Heart left ventricle (tissue), 13 donors: ENCODE measurements at regions not wholly inside any gene's neighbourhood (a gene's known extent, or its start where the extent isn't known, plus 50 kb on each side); places are given as distances from the start of the nearest gene placed in this dataset.

Source experiments
- CTCF ChIP-seq, 12 donors: fragments of 200-600 bp; sonication (generic) in 4 of 12; IDR thresholded peaks; one replicate each; pipeline versions ENCODE4 v1.5.0 to v1.8.0; 2018 to 2022; ENCODE audit warnings: antibody characterized with exemption in 12 of 12, mild to moderate bottlenecking in 5 of 12
- POLR2A ChIP-seq, 2 donors: fragments of 450-650 bp; IDR thresholded peaks; one replicate each; pipeline ENCODE4 v1.6.1; 2017; ENCODE audit warnings: antibody characterized with exemption in 2 of 2, mild to moderate bottlenecking in 2 of 2, moderate library complexity in 2 of 2
- donor health status: ischemic (EF 13 %, LVEDD 7.1; RV severe dilation, severe dysfunction).
- donor health status: DM: no; HTN: yes; CAD: no.
- donor health status: DM: no; HTN: no; CAD: no.
- donor health status: ischemic (EF 25% LVEDD 6.9; RV normal size, moderate dysfunction).
- donor health status: ischemic (EF 25% LVEDD 5.7; RV mildly dilated, moderate dysfunction).
- donor health status: ischemic (EF 35%, LVEDD 5.7; RV mildly dilated, moderate dysfunction).
- donor health status: nonischemic (EF 11% LVEDD 7.7; RV severe dilation, severe dysfunction).
- donor health status: DM: yes; HTN: yes; CAD: no.
- donor health status: PGD.
- donor health status: ischemic (EF 29% LVEDD 5.4; RV normal size, mild dysfunction).
- donor health status: nonischemic (EF 23%, LVEDD 6.1; RV moderate dilation, normal function).

DNA sequence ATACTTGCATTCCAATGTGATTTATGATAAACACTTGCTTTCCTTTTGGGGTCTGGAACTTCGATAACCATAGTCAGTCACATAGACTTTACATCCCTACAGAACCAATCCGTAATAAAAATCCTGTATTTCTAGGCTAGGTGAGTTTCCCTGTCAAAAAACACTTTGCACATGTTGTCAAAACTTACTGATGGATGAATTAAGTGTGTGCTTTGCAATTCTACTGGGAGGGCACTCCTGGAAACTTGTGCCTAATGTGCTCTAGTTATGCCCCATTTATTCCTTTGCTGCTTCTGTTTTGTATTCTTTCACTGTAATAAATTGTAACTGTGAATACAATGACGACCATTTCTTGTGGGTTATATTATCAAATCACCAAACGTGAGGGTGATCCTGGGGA lies 684.8 kb upstream of the PCDH15 start:
- TF ChIP-seq CTCF (IDR thresholded peaks at IDR 0.05) = no peak
- TF ChIP-seq POLR2A (IDR thresholded peaks at IDR 0.05) = no peak
